Muscle of back (tissue), 3 donors: ENCODE measurements at regions not wholly inside any gene's neighbourhood (a gene's known extent, or its start where the extent isn't known, plus 50 kb on each side); places are given as distances from the start of the nearest gene placed in this dataset.
"Not testable (repeated sequence)": the region's sequence is repeated elsewhere in the genome, so short reads cannot be mapped to it uniquely, and the experiment has no call there.

Experiments used
- DNase-seq, 3 donors: peaks; one replicate each; pipeline versions ENCODE4 v3.0.0 to v3.0.0-alpha.2; 2013

DNA sequence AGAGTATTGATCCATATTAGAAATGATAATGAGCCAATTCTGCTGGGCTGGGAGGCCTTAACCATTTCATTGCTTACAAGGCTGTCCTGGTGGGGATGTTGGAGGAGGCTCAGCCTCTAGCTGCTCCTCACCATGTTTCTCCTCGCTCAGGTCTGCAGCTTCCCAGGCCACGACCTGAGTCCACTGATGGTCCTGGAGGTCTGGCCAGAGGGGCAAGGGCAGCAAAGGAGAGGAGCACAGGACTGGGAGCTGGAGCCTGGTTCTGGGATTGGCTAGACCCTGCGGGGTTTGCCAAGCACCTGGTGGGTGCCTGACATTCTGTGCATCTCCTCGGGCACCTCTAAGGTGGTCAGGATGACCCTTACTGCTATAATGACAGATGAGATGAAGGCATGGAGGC lies 92.6 kb downstream of the KIF26A start:
- no peak for DNase-seq

DNA sequence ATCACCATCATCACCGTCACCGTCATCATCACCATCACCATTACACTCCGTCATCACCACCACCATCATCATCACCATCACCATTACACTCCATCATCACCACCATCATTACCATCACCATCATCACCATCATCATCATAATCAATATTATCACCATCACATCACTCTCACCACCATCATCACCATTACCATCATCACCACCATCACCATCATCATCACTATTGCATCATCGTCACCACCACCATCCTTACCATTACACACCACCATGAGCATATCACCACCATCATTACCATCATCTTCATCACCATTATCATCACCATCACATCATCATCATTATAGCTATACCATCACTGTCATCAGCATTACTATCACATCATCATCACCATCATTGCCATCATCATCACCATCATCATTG lies 93.7 kb downstream of the KIF26A start:
- no peak for DNase-seq

DNA sequence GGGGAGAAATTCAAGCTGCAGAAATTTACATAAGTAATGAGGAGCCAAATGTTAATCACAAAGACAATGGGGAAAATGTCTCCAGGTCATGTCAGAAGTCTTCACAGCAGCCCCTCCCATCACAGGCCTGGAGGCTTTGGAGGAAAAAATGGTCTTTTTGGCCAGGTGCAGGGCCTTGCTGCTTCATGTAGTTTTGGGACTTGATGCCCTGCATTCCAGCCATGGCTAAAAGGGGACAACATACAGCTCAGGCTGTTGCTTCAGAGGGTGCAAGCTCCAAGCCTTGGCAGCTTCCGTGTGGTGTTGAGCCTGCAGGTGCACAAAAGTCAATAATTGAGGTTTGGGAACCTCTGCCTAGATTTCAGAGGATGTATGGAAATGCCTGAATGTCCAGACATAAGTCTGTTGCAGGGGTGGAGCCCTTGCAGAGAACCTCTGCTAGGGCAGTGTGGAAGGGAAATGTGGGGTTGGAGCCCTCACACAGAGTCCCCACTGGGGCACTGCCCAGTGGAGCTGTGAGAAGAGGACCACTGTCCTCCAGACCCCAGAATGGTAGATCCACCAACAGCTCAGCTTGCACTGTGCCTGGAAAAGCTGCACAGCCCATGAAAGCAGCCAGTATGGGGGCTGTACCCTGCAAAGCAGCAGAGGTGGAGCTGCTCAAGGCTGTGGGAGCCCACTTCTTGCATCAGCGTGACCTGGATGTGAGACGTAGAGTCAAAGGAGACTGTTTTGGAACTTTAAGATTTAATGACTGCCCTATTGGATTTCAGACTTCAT lies 95.8 kb downstream of the KIF26A start:
- DNase-seq: not testable (repeated sequence)

DNA sequence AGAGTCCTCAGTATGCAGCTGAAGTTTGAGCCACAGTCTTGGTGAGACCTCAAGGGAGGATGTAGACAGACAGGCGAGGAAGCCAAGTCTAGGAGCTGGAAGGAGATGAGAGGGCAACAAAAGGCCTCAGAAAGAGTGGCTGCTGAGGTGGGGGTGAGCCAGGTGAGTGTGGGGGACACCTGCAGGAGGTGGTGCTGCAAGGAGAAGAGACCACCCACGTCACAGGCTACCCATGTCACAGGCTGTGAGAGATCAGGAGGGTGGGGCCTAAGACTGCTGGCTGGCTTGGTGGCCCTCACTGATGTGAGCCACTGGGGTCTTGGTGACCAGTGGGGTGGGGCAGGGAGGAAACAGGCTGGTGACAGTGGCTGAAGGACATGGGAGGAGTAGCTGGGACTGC lies 97.3 kb downstream of the KIF26A start:
- DNase-seq: no peak

DNA sequence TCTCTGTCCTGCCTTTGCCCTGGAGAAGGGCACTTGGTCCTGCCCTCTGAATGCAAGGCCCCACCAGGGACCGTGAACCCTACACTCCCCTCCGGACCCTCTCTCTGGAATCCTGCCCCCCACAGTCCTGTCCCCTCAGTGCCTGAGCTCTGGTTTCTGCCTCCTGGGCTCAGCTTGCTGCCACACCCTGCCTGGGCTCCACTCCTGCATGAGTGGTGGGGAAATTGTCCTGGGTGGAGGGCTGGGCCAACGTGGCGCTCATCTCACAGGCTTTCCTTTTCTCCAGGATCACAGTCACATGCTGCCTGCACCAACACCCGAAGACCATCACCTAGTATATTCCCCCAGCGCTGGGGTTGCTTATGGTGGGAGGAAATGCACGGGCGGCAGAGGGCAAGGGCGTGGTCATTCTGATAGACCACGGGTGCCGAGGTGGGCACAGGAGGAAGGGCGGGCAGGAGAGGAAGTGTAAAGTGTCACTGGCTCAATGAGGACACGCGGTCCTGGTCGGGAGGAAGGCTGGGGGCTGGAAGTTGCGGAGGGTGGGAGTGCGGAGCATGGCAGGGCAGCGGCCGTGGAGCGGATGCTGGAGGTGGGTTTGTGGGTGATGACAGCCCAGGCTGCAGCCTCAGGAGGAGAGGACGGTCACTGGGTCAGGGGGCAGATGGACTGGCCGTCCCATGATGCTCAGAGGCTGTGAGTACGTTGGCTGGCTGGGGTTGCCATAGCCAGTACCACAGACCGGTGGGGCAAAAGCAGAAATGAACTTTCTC lies 99.5 kb downstream of the KIF26A start:
- DNase-seq: no peak

DNA sequence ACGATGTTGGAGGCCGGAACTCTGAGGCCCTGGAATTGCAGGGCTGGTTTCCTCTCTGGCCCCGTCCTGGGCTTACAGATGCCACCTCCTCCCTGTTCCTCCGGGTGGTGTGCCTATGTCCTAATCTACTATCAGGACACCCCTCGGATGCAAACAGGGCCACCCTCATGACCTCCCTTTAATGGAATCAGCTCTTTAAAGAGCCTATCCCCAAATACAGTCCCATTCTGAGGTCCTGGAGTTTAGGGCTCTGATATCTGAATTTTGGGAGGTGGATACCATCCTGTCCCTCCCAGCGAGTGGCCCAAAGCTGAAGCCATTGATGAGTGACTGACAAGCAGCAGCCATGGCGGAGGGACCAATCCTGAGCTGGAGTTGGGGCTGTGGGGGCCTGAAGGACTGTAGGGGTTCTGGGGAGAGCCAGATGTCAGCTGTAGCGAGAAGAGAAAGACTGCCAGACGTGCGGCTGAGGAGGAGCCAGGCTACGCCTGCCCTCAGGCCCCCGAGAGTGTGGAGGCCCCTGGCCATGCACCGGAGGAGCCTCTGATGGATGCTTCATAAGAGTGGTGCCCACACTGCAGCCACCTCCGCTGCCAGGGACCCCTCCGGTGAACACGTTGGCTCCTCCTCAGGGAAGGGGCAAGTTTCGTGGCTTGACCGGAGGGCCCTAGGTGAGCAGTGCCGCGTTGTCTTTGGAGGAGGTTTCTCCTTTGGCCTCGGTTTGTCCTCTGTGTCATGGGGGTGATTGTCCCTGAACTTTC lies 100.2 kb downstream of the KIF26A start:
- DNase-seq: no peak

DNA sequence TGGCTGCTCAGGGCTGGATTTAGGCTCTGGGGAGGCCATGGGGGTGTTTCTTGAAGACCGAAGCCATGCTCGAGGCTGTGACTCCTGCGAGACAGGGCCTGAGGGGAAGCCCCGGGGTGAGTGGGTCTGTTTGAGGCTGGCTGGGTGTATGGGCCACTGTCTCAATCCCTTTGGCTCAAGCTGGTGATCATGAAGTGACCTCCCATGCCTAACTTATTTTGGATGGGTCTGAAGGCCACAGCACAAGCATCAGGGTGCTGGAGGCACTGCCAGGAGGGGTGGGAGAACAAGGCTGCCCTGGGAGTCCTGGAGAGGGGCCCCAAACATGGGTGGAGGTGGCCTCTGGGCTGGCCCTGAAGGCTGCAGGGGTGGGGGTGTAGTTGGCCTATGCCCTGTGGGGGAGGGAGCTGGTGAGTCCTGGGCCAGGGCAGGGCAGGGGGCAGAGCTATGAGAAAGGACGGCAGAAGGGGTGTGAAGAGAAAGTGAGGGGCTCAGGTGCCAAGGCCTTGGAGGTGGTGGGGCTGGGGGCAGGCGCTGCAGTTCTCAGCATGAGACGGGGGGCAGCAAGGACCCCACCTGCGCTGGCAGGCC lies 100.9 kb downstream of the KIF26A start:
- no peak for DNase-seq

DNA sequence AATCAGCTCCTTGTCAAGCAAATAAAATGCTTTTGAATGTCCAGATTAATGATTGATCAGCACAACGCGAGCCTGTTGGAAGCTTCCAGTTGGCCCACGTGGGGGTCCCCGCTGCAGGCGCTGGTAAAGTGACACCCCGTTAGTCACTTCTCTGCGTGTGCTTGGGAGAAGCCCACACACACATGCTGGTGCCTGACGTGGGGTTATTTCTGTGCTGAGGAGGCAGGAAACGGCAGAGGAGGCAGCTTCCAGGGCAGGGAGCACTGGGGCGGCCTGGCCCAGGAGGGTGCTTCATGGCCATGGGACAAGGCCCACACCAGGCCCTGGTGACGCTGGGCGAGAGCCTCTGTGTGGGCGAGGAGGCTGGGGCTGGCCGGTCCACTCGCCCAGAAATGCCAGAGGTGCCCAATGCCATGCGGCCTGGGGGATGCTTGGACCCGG lies 101.5 kb downstream of the KIF26A start:
- no peak for DNase-seq

DNA sequence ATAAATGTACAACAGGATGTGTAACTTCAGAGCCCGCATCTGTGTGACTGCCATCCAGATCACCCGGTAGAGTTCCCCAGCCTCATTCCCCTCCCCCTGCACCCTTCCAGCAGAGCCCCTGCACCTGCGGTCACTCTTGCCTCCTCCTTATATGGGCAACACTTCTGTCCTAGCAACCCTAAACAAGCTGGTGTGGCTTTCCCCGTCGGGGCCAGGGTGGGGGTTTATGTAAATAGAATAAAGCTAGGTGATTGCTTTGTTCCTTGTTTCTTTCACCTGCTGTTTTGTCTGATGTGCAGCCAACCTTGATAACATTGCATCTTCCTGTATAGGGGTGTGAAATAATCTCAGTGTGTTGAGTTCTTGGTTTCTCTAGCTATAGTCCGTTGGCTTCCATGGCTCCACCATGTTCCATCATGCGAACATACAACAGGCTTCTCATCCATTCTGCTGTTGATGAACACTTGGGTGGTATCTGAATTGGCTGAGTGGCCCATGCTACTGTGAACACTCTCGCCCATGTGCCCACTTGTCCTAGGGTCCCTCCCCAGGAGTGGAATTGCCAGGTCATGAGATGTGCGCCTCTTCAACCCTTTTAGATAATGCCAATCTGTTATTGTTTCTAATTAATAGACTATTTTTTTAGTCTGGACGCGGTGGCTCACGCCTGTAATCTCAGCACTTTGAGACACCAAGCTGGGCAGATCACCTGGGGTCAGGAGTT lies 102.2 kb downstream of the KIF26A start:
- no peak for DNase-seq

DNA sequence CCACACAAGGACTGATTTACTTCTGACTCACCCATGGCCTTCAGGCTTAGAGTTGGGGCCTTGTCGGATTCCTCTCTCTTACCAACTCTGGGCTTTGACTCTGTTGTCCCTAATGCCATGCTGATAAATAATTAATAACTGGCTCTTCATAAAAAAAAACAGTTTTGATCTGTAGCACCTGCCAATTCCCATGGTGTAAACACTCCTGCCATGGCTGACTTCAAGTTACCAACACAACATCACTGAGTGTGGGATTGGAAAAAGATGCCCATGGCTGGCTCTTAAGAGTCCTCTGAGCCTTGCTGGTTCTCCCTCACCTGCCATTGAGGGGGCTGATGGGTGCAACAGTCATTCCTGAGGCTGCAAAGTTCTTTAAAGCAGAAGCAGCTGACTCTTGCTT lies 104.8 kb downstream of the KIF26A start:
- DNase-seq: no peak

DNA sequence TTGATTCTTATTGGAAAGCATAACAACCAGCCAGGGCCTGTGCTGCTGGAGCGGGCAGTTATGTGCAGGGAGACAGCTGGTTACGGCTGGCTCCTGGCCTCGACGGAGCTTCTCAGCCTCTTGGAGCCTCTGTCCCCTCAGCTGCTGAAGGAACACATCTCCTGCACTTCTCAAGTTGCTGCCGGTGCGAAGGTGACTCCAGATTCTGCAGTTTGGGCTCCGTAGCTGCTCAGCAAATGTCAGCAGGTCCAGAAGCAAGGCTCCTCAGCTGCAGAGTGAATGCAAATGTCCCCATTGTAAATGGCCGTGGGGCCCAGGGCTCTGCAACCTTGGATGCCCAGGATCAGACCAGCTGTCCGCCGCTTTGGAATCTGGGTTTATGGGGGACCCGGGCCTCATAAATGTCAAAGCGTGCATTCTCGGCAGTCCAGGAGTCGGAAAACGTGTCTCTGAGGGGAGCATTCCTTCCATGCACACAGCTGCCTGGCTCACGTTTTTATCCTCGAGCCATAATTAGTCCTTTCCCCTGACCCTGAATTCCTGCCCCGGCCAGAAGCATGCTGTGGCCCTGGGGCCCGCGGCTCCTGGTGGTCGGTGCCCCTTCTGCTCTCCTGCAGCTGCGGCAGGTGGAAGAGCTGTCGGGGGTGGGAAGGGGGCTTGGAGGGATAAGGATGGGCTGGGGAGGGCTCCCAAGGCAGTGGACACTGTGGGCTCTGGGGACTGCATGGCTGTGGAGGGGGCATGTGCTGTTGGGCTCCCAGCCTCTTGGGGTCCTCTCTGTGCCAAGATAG lies 106.0 kb downstream of the KIF26A start:
- DNase-seq: peak; percentile 24 to 73 (median 53)

DNA sequence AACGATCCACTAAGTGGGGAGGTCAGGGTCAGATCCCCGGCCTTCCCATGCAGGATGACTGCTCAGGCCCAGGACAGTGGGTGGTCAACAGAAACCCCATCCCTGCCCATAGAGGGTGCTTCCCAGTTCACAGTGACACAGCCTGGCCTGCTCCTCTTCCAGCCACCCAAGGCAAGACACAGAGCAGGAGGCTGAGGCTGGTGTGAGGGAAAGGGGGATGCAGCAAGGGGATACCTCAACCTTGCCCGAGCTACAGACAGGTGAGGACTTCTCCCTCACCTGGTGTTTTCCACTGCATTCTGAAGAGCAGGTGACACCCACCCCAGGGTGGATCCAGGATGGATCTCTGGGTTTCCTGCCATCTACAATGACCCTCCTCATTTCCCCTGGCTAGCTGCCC lies 106.7 kb downstream of the KIF26A start:
- DNase-seq: no peak

DNA sequence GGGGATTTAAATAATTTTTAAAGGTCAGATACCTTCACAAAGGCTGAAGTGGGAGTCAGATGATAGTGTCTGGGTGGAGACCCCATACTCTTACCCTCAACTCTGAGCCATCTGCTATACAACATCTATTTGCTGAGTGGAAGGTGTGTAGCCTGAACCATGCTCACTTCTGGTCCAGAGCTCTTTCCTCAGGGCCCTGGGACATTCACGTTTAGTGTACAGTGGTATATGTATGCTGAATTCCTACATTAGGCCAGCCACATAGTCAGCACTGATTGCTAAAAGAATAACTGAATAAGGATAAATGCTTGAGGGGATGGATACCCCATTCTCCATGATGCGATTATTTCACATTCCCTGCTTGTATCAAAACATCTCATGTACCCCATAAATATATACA lies 107.3 kb downstream of the KIF26A start:
- no peak for DNase-seq

DNA sequence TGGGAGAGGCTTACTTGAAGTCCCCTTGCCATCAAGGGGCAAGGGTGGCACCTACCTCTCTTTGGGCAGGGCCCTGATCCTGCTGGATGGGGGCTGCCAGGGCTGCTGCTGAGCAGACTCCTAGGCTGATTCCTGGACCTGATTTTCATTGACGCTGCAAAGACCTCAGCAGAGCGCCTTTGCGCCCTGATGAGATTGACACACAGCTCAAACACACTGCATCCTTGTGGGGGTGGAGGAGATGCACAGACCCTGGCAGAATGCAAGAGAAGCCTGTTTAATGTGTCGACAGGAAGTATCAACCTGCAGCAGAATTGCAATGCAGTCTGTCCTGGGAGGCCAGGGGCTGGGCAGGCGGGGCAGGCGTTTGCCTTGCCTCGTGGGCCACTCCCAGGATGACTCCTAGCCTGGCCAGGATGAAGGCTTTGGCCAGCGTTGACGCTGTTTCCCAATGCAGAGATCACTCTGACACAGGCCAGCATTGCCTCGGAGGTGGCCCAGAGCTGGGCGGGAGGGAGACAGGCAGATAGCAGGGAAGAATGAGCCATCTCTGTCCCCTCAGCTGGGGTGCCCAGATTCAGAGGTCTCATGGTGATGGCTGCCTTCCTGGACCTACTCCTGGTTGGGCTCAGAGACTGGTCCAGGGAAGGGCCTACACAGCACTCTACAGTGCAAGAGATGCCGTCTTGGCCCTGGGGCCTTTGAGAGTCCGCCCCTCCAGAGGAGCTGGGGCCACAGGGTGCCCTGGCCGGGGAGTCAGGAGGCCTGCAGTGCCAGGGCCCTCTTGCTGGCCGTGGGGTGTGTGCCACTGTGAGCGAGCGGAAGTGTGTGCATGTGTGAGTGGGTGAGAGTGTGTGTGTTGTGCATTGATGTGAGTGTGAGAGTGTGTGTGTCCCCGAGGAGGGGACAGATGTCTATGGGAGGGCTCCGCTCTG lies 108.3 kb downstream of the KIF26A start:
- DNase-seq: no peak

DNA sequence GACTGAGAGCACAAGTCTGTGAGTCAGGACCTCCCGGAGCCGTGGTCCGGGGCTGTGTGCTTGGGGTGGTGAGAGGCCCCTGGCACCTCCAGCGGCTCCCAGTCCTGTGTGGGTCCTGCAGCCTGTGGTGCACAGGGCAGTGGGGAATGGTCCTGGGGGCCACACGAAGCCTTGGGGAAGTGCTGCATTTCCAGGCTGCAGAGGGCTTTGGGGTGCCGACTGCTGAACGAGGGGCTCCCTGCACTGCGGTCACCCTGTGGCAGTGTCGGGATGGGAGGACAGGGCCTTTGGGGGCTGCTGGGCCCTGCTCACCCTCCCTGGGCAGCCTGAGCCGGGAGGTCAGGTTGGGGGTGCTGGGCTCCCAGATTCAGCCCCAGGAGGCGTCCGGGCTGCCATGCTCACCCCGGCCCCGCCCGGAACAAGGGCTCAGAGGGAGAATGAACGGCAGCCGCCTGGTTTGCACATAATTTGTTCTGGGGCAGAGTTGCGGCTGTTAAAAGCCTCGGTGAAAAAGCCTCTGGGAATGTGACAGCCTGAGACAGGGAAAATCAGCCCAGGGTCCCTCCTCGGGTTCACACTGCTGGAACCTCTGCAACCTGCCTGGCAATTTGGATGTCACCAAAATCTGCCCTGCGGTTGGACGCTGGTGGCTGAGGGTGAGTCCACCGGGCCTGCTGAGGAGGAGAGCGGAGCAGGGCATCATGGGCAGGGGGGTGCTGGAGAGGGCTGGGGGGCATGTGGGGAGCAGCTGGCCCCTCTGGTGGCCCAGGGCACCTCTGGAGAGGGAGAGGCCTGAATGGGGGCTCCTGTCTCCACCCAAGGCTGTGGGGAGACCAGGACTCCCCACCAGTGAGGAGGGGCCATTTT lies 109.2 kb downstream of the KIF26A start:
- DNase-seq: no peak

DNA sequence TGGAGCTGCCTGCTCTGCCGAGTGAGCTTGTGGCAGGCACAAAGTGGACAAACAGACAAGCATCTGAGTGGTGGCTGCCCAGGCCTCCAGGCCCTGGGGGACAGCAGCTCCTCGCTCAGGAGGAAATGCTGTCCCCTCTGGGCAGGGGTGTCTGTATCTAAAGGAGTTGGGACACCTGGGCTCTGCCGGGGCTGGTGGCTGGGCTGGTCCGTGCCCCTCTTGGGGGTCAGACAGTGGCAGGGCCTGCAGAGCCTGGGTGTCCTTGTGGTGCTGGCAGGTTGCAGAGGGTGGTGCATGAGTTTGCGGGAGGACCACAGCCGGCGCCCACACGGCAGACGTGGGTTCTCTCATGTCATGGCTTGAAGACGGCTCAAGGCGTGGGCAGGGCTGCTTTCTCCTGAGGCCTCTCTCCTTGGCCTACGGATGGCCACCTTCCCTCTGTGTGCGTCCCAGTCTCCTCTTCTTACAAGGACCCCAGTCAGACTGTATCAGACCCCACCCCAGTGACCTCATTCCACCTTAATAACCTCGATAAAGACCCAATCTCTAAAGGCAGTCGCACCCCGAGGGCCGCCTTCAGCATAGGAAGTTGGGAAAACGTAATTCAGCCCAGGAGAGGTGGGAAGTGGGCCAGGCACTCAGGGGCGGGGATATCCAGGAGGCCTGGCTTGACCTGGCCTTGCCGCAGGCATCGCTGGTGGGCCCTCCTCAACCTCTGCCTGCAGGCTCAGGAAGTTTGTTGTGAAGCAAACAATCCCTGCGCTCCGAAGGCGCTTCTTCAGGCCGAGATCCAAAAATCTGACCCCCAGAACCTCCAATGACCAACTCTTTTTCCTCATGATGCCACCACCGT lies 110.0 kb downstream of the KIF26A start:
- no peak for DNase-seq

DNA sequence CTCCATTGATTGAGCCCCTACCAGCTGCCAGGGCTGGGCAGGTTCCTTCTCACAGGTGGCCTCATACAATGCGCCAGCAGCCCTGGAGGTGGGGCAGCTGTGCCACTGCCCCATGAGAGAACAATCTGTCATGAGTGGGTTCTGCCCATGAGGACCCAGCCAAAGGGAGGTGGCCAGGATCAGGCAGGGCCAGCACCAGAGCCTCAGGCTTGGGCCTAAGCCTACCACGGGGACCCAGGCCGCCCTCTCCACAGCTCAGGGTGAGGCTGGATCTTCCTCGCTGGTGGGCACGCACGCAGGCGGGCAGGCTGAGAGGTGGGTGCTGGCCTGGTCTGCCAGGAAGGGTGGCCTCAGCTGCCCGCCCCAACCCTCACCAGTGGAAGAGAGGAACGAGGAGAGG lies 110.7 kb downstream of the KIF26A start:
- DNase-seq: no peak
